MM.1S (cell line): ENCODE measurements at regions not wholly inside any gene's neighbourhood (a gene's known extent, or its start where the extent isn't known, plus 50 kb on each side); places are given as distances from the start of the nearest gene placed in this dataset.

Experiments
- DNase-seq: peaks from one replicate; pipeline ENCODE4 v3.0.0-alpha.2; 2015
- H2AFZ ChIP-seq: fragments of 300-600 bp; sonication (generic); 2 replicates; pipeline ENCODE4 v1.6.0; 2016; ENCODE audit warnings: antibody characterized with exemption, low read length
- H3F3A ChIP-seq: fragments of 300-600 bp; sonication (generic); 2 replicates; pipeline ENCODE4 v1.6.1; 2016; ENCODE audit warnings: mild to moderate bottlenecking, antibody characterized with exemption, low read length, moderate library complexity, mixed read lengths; ENCODE audit not compliant: insufficient read depth
- H3K27ac ChIP-seq: fragments of 300-600 bp; sonication (generic); 2 replicates; pipeline ENCODE4 v1.5.1; 2016; ENCODE audit warnings: mild to moderate bottlenecking, low read length
- H3K27me3 ChIP-seq: fragments of 300-600 bp; sonication (generic); replicated peaks from 2 replicates; pipeline ENCODE4 v1.6.0; 2016; ENCODE audit warnings: low read length; ENCODE audit not compliant: insufficient read depth
- H3K36me3 ChIP-seq: fragments of 300-600 bp; sonication (generic); replicated peaks from 2 replicates; pipeline ENCODE4 v1.6.1; 2016; ENCODE audit warnings: mild to moderate bottlenecking, low read length, mixed read lengths; ENCODE audit not compliant: insufficient read depth
- H3K4me1 ChIP-seq: fragments of 300-600 bp; sonication (generic); 2 replicates; pipeline ENCODE4 v1.6.1; 2016; ENCODE audit warnings: low read length, mixed read lengths
- H3K4me2 ChIP-seq: fragments of 300-600 bp; sonication (generic); 2 replicates; pipeline ENCODE4 v1.6.0; 2016; ENCODE audit warnings: low read depth, low read length
- H3K4me3 ChIP-seq: fragments of 300-600 bp; sonication (generic); 2 replicates; pipeline ENCODE4 v1.5.1; 2016; ENCODE audit warnings: low read length, mixed read lengths
- H3K79me2 ChIP-seq: fragments of 300-600 bp; sonication (generic); 2 replicates; pipeline ENCODE4 v1.6.1; 2016; ENCODE audit warnings: mixed run types, low read length, mixed read lengths
- H3K9ac ChIP-seq: fragments of 300-600 bp; sonication (generic); 2 replicates; pipeline ENCODE4 v1.6.1; 2016; ENCODE audit warnings: low read length, mixed read lengths
- H3K9me2 ChIP-seq: fragments of 300-600 bp; sonication (generic); replicated peaks from 2 replicates; pipeline ENCODE4 v1.6.1; 2016; ENCODE audit warnings: mild to moderate bottlenecking, low read length, mixed read lengths; ENCODE audit not compliant: insufficient read depth
- H3K9me3 ChIP-seq: fragments of 300-600 bp; sonication (generic); replicated peaks from 2 replicates; pipeline ENCODE4 v1.6.1; 2016; ENCODE audit warnings: mild to moderate bottlenecking, low read length, mixed read lengths; ENCODE audit not compliant: insufficient read depth
- H4K20me1 ChIP-seq: fragments of 300-600 bp; sonication (generic); 2 replicates; pipeline ENCODE4 v1.6.1; 2016; ENCODE audit warnings: mild to moderate bottlenecking, low read length, moderate library complexity, mixed read lengths; ENCODE audit not compliant: insufficient read depth
- EZH2 ChIP-seq: fragments of 300-600 bp; sonication (generic); optimal IDR thresholded peaks from 2 replicates; pipeline ENCODE3; 2017; ENCODE audit warnings: low read depth, mild to moderate bottlenecking, antibody characterized with exemption, low read length, mixed read lengths
- EZH2phosphoT487 ChIP-seq: fragments of 300-600 bp; sonication (generic); IDR thresholded peaks from 2 replicates; pipeline ENCODE4 v1.6.1; 2018; ENCODE audit warnings: antibody characterized with exemption, low read length
- TF ChIP-seq, protein P1 (sequence below): fragments of 300-600 bp; sonication (generic); IDR thresholded peaks from 2 replicates; pipeline ENCODE4 v1.5.1; 2016; ENCODE audit warnings: antibody characterized with exemption, low read length, mixed read lengths

DNA sequence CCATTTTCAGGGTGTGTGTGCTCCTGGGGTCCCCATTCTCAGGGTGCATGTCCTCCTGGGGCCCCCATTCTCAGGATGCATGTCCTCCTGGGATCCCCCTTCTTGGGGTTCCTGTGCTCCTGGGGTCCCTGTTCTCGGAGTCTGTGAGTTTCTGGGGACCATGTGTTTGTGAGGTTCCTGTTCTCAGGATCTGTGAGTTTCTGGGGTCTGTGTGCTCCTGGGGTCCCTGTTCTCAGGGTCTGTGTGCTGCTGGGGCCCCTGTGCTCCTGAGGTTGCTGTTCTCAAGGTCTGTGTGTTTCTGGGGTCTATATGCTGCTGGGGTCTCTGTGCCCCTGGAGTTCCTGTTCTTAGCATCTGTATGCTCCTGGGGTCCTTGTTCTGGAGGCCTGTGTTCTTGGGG, 425.5 kb downstream of the GLRX3 start:
- Histone ChIP-seq H3K9ac (no peak overlapping the region), H3K36me3 (no peaks in the 10 kb centered on the region), H3K4me3 (no peak overlapping the region), H3K79me2 (no peaks in the 10 kb centered on the region), H4K20me1 (no peaks in the 10 kb centered on the region), H3K27me3 (no peaks in the 10 kb centered on the region), H3F3A (no peaks in the 10 kb centered on the region), H3K27ac (no peak overlapping the region), H3K9me2 (no peaks in the 10 kb centered on the region), H3K4me1 (no peaks in the 10 kb centered on the region), H3K9me3 (no peaks in the 10 kb centered on the region), H3K4me2 (no peak overlapping the region), H2AFZ (no peak overlapping the region)
- TF ChIP-seq EZH2 = no peak
- TF ChIP-seq, protein P1, sequence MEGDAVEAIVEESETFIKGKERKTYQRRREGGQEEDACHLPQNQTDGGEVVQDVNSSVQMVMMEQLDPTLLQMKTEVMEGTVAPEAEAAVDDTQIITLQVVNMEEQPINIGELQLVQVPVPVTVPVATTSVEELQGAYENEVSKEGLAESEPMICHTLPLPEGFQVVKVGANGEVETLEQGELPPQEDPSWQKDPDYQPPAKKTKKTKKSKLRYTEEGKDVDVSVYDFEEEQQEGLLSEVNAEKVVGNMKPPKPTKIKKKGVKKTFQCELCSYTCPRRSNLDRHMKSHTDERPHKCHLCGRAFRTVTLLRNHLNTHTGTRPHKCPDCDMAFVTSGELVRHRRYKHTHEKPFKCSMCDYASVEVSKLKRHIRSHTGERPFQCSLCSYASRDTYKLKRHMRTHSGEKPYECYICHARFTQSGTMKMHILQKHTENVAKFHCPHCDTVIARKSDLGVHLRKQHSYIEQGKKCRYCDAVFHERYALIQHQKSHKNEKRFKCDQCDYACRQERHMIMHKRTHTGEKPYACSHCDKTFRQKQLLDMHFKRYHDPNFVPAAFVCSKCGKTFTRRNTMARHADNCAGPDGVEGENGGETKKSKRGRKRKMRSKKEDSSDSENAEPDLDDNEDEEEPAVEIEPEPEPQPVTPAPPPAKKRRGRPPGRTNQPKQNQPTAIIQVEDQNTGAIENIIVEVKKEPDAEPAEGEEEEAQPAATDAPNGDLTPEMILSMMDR = no peak
- TF ChIP-seq EZH2phosphoT487 = no peak
- no peak for DNase-seq

DNA sequence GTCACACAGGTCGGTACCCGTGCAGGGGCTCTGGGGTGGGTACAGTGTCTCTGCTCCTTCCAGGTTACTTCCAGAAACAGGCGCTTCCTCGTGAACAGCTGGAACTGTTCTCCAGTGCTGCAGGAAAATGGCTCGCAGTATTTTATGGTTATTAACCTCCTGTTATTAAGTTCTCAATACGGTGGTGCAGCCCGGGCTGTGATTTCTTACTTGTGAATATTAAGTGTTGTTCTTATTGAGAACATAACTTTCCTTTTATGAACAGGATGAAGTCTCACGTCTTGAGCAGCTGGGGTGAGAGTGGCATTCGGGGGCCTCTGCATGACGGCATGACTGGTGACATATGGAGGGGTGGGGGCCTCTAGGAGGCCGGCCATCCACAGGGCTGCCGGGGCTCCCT, 430.8 kb downstream of the GLRX3 start:
- TF ChIP-seq, protein P1 = no peak
- no peak for TF ChIP-seq EZH2
- no peak for TF ChIP-seq EZH2phosphoT487
- no peak for DNase-seq
- H3K9ac ChIP-seq = no peak overlapping the region
- no peaks in the 10 kb centered on the region for H3K79me2 ChIP-seq
- H3K27me3 ChIP-seq = no peaks in the 10 kb centered on the region
- H3K36me3 ChIP-seq = no peaks in the 10 kb centered on the region
- H2AFZ ChIP-seq = no peak overlapping the region
- no peaks in the 10 kb centered on the region for H3F3A ChIP-seq
- H3K4me2 ChIP-seq = no peak overlapping the region
- no peak overlapping the region for H3K27ac ChIP-seq
- no peaks in the 10 kb centered on the region for H3K9me2 ChIP-seq
- no peak overlapping the region for H3K4me3 ChIP-seq
- no peaks in the 10 kb centered on the region for H4K20me1 ChIP-seq
- no peaks in the 10 kb centered on the region for H3K4me1 ChIP-seq
- H3K9me3 ChIP-seq = no peaks in the 10 kb centered on the region

DNA sequence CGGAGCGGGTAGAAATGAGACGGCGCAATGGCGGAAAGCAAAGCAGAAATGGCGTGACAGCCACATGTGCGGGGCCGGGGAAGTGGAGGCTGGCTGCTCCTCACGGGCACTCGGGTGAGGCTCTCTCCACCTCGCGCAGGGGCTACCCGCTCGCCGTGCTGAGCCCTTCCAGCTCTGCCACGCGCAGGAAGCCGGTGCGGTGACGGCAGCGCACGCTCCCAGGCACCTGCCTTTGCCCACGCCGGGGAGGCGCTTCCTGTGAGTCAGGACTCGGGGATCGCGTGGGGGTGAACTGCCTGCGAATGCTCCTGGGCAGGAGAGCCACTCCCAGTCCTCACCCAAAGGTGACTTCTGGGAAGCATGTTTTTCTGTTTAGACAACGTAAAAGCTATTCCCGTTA, 431.2 kb downstream of the GLRX3 start:
- no peaks in the 10 kb centered on the region for H3K79me2 ChIP-seq
- no peak for DNase-seq
- H3K4me2 ChIP-seq = no peak overlapping the region
- H3K36me3 ChIP-seq = no peaks in the 10 kb centered on the region
- TF ChIP-seq EZH2 = no peak
- no peak for TF ChIP-seq EZH2phosphoT487
- TF ChIP-seq, protein P1 = no peak
- no peaks in the 10 kb centered on the region for H3K27me3 ChIP-seq
- H4K20me1 ChIP-seq = no peaks in the 10 kb centered on the region
- H3K9me3 ChIP-seq = no peaks in the 10 kb centered on the region
- H3K4me3 ChIP-seq = no peak overlapping the region
- H2AFZ ChIP-seq = no peak overlapping the region
- no peak overlapping the region for H3K27ac ChIP-seq
- H3F3A ChIP-seq = no peaks in the 10 kb centered on the region
- H3K4me1 ChIP-seq = no peaks in the 10 kb centered on the region
- no peak overlapping the region for H3K9ac ChIP-seq
- H3K9me2 ChIP-seq = no peaks in the 10 kb centered on the region
